ENCODE measurements at regions not wholly inside any gene's neighbourhood (a gene's known extent, or its start where the extent isn't known, plus 50 kb on each side); places are given as distances from the start of the nearest gene placed in this dataset.
"Not testable (repeated sequence)": the region's sequence is repeated elsewhere in the genome, so short reads cannot be mapped to it uniquely, and the experiment has no call there.

GRCh38 chr10:33909476-33909875, 575.0 kb upstream of the NRP1 start:
- TF ChIP-seq CTCF (IDR thresholded peaks at IDR 0.05; ENCODE audit: low read depth, low read length, poor library complexity, severe bottlenecking); EZH2phosphoT487 (IDR thresholded peaks at IDR 0.05; ENCODE audit: borderline replicate concordance, low read length): not testable (repeated sequence)
